ENCODE measurements at regions not wholly inside any gene's neighbourhood (a gene's known extent, or its start where the extent isn't known, plus 50 kb on each side); places are given as distances from the start of the nearest gene placed in this dataset.

DNA sequence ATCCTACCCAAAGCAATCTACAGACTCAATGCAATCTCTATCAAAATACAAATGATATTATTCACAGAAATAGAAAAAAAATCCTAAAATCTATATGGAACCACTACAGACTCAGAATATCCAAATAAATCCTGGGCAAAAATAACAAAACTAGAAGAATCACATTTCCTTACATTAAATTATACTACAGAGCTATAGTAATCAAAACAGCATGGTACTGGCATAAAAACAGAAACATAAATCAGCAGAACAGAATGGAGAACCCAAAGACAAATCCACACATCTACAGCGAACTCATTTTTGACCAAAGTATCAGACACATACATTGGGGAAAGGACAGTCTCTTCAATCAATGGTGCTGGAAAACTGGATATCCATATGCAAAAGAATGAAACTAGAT is 304.1 kb upstream of the FGF13 start:
- TF ChIP-seq POLR2AphosphoS5 (IDR thresholded peaks at IDR 0.05; ENCODE audit: low read depth, low read length) (no peak), POLR2A (IDR thresholded peaks at IDR 0.05; ENCODE audit: low read depth, low read length) (no peak)
